ENCODE measurements at regions not wholly inside any gene's neighbourhood (a gene's known extent, or its start where the extent isn't known, plus 50 kb on each side); places are given as distances from the start of the nearest gene placed in this dataset.
"Not testable (repeated sequence)": the region's sequence is repeated elsewhere in the genome, so short reads cannot be mapped to it uniquely, and the experiment has no call there.

DNA sequence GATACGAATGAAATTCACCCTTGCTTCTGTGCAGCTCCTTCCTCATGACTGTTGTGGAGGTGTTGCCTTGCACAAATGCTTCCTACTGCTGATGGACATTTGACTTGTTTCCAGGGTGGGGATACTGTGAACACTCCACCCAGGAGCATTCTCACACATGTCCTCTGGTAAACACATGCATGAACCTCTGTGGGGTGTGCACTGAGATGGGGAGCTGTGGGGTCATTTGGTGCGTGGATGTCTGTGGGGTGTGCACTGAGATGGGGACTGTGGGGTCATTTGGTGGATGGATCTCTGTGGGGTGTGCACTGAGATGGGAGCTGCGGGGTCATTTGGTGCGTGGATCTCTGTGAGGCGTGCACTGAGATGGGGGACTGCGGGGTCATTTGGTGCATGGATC is 72.9 kb upstream of the IRX4 start:
- TF ChIP-seq EZH2 (optimal IDR thresholded peaks at IDR 0.05; ENCODE audit: low read depth, low read length) (no peak), EZH2phosphoT487 (IDR thresholded peaks at IDR 0.05; ENCODE audit: low read length) (no peak)
- TF ChIP-seq, protein P1, sequence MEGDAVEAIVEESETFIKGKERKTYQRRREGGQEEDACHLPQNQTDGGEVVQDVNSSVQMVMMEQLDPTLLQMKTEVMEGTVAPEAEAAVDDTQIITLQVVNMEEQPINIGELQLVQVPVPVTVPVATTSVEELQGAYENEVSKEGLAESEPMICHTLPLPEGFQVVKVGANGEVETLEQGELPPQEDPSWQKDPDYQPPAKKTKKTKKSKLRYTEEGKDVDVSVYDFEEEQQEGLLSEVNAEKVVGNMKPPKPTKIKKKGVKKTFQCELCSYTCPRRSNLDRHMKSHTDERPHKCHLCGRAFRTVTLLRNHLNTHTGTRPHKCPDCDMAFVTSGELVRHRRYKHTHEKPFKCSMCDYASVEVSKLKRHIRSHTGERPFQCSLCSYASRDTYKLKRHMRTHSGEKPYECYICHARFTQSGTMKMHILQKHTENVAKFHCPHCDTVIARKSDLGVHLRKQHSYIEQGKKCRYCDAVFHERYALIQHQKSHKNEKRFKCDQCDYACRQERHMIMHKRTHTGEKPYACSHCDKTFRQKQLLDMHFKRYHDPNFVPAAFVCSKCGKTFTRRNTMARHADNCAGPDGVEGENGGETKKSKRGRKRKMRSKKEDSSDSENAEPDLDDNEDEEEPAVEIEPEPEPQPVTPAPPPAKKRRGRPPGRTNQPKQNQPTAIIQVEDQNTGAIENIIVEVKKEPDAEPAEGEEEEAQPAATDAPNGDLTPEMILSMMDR (IDR thresholded peaks at IDR 0.05; ENCODE audit: low read length): no peak
- Histone ChIP-seq H2AFZ (ENCODE audit: low read length) (no peak overlapping the region), H3K79me2 (ENCODE audit: low read length) (no peaks in the 10 kb centered on the region), H3K9me2 (replicated peaks; ENCODE audit: insufficient read depth, low read length) (no peaks in the 10 kb centered on the region), H3K4me2 (ENCODE audit: low read depth, low read length) (no peak overlapping the region), H3F3A (ENCODE audit: insufficient read depth, low read length) (no peaks in the 10 kb centered on the region), H3K9ac (ENCODE audit: low read length) (no peak overlapping the region), H3K36me3 (replicated peaks; ENCODE audit: insufficient read depth, low read length) (no peaks in the 10 kb centered on the region), H3K4me3 (ENCODE audit: low read length) (no peak overlapping the region), H3K27me3 (replicated peaks; ENCODE audit: insufficient read depth, low read length) (0 out of 2 replicates have a peak, but pooled peaks cover 6% of the 10 kb centered on the region), H3K4me1 (ENCODE audit: low read length) (no peaks in the 10 kb centered on the region), H4K20me1 (ENCODE audit: insufficient read depth, low read length) (no peaks in the 10 kb centered on the region), H3K9me3 (replicated peaks; ENCODE audit: insufficient read depth, low read length) (no peaks in the 10 kb centered on the region), H3K27ac (ENCODE audit: low read length) (no peak overlapping the region)
- no peak for DNase-seq

DNA sequence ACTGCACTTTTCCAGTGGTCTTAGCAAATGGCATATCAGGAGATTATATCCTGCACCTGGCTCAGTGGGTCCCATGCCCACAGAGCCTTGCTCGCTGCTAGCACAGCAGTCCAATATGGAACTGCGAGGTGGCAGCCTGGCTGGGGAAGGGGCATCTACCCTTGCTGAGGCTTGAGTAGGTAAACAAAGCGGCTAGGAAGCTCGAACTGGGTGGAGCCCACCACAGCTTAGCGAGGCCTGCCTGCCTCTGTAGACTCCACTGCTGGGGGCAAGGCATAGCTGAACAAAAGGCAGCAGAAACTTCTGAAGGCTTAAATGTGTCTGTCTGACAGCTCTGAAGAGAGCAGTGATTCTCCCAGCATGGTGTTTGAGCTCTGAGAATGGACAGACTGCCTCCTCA is 71.0 kb upstream of the IRX4 start:
- H3K27me3 ChIP-seq (replicated peaks; ENCODE audit: insufficient read depth, low read length); DNase-seq: not testable (repeated sequence)

DNA sequence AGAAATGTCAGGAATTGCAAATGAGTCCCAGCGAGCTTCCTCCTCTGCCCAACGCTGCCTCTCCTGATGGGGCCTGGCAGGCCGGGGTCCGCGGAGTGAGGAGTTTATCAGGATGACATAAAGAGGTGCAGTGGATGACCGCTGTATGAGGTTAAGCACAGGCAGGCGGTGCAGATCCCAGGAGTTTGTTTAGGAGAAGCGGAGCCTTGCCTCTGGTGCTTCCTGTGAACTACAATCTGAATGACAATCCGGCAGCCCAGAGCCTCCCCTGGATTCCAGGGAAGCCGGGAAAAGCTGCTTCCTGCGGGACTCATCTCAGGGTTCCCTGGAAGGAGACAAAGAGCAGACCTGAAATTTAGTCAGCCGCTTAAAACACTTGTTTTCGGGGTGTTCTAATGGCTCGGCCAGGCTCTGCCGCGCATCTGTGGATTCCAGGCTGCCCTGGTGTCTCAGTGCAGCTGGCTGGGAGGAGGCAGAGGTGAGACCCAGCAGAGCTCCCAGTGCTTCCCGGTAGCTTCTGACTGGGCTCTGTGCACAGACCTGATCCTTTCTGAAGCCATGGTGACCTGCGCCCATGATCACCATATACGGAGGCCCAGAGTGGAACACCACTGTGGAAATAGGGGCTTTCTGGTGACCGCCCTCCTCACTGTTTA is 69.8 kb upstream of the IRX4 start:
- no peak overlapping the region for H3K4me3 ChIP-seq (ENCODE audit: low read length)
- no peaks in the 10 kb centered on the region for H3K79me2 ChIP-seq (ENCODE audit: low read length)
- H3K9me2 ChIP-seq (replicated peaks; ENCODE audit: insufficient read depth, low read length): no peaks in the 10 kb centered on the region
- no peaks in the 10 kb centered on the region for H3K9me3 ChIP-seq (replicated peaks; ENCODE audit: insufficient read depth, low read length)
- TF ChIP-seq EZH2 (optimal IDR thresholded peaks at IDR 0.05; ENCODE audit: low read depth, low read length): no peak
- no peak for TF ChIP-seq EZH2phosphoT487 (IDR thresholded peaks at IDR 0.05; ENCODE audit: low read length)
- TF ChIP-seq, protein P1 (IDR thresholded peaks at IDR 0.05; ENCODE audit: low read length): no peak
- H3K27me3 ChIP-seq (replicated peaks; ENCODE audit: insufficient read depth, low read length): peaks cover 15% of the 10 kb centered on the region
- no peak for DNase-seq
- H3F3A ChIP-seq (ENCODE audit: insufficient read depth, low read length): no peaks in the 10 kb centered on the region
- no peaks in the 10 kb centered on the region for H4K20me1 ChIP-seq (ENCODE audit: insufficient read depth, low read length)
- H2AFZ ChIP-seq (ENCODE audit: low read length): no peak overlapping the region
- no peaks in the 10 kb centered on the region for H3K4me1 ChIP-seq (ENCODE audit: low read length)
- H3K36me3 ChIP-seq (replicated peaks; ENCODE audit: insufficient read depth, low read length): no peaks in the 10 kb centered on the region
- H3K9ac ChIP-seq (ENCODE audit: low read length): no peak overlapping the region
- no peak overlapping the region for H3K27ac ChIP-seq (ENCODE audit: low read length)
- H3K4me2 ChIP-seq (ENCODE audit: low read depth, low read length): no peak overlapping the region

More for the DNA sequence above, 71.0 kb upstream of the IRX4 start:
- H3K36me3 ChIP-seq (replicated peaks; ENCODE audit: insufficient read depth, low read length); H3F3A ChIP-seq (ENCODE audit: insufficient read depth, low read length); H3K4me1 ChIP-seq (ENCODE audit: low read length); H3K4me3 ChIP-seq (ENCODE audit: low read length); H3K79me2 ChIP-seq (ENCODE audit: low read length); H3K9me2 ChIP-seq (replicated peaks; ENCODE audit: insufficient read depth, low read length); H3K9me3 ChIP-seq (replicated peaks; ENCODE audit: insufficient read depth, low read length); H3K4me2 ChIP-seq (ENCODE audit: low read depth, low read length); H3K27ac ChIP-seq (ENCODE audit: low read length); H2AFZ ChIP-seq (ENCODE audit: low read length); H3K9ac ChIP-seq (ENCODE audit: low read length); H4K20me1 ChIP-seq (ENCODE audit: insufficient read depth, low read length): not testable (repeated sequence)

DNA sequence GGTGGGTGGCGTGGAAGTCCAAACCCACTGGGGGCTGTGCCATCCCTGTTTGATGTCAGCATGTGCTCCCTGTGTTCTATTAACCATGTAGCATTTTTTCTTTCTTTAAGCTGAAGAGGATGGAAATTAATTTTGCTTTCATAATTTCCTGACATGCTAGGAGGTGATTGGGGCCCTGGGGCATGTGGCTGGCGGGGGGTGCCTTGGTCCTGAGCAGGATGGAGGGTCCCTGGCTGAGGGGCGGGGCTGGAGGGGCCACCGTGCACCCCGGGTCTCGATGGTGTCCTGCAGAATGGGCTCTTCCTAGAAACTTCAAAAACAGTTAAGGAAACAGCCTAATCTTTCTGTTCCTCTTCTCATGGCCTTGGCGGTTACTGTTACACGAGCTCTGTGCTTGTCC is 69.3 kb upstream of the IRX4 start:
- H3K4me1 ChIP-seq (ENCODE audit: low read length): no peaks in the 10 kb centered on the region
- H3F3A ChIP-seq (ENCODE audit: insufficient read depth, low read length): no peaks in the 10 kb centered on the region
- no peak for TF ChIP-seq EZH2phosphoT487 (IDR thresholded peaks at IDR 0.05; ENCODE audit: low read length)
- TF ChIP-seq, protein P1 (IDR thresholded peaks at IDR 0.05; ENCODE audit: low read length): no peak
- TF ChIP-seq EZH2 (optimal IDR thresholded peaks at IDR 0.05; ENCODE audit: low read depth, low read length): no peak
- H3K79me2 ChIP-seq (ENCODE audit: low read length): no peaks in the 10 kb centered on the region
- no peaks in the 10 kb centered on the region for H3K9me2 ChIP-seq (replicated peaks; ENCODE audit: insufficient read depth, low read length)
- no peaks in the 10 kb centered on the region for H4K20me1 ChIP-seq (ENCODE audit: insufficient read depth, low read length)
- H3K27ac ChIP-seq (ENCODE audit: low read length): no peak overlapping the region
- no peak for DNase-seq
- no peak overlapping the region for H2AFZ ChIP-seq (ENCODE audit: low read length)
- H3K27me3 ChIP-seq (replicated peaks; ENCODE audit: insufficient read depth, low read length): peaks cover 20% of the 10 kb centered on the region
- no peak overlapping the region for H3K9ac ChIP-seq (ENCODE audit: low read length)
- no peaks in the 10 kb centered on the region for H3K9me3 ChIP-seq (replicated peaks; ENCODE audit: insufficient read depth, low read length)
- H3K4me2 ChIP-seq (ENCODE audit: low read depth, low read length): no peak overlapping the region
- no peaks in the 10 kb centered on the region for H3K36me3 ChIP-seq (replicated peaks; ENCODE audit: insufficient read depth, low read length)
- H3K4me3 ChIP-seq (ENCODE audit: low read length): no peak overlapping the region
